ENCODE measurements at regions not wholly inside any gene's neighbourhood (a gene's known extent, or its start where the extent isn't known, plus 50 kb on each side); places are given as distances from the start of the nearest gene placed in this dataset.

- H3K4me1 ChIP-seq: no peaks in the 10 kb centered on the region
- TF ChIP-seq POLR2A (IDR thresholded peaks at IDR 0.05) (no peak), EP300 (IDR thresholded peaks at IDR 0.05; ENCODE audit: low read depth) (no peak), POLR2AphosphoS5 (IDR thresholded peaks at IDR 0.05) (no peak)
- TF ChIP-seq, protein P1, sequence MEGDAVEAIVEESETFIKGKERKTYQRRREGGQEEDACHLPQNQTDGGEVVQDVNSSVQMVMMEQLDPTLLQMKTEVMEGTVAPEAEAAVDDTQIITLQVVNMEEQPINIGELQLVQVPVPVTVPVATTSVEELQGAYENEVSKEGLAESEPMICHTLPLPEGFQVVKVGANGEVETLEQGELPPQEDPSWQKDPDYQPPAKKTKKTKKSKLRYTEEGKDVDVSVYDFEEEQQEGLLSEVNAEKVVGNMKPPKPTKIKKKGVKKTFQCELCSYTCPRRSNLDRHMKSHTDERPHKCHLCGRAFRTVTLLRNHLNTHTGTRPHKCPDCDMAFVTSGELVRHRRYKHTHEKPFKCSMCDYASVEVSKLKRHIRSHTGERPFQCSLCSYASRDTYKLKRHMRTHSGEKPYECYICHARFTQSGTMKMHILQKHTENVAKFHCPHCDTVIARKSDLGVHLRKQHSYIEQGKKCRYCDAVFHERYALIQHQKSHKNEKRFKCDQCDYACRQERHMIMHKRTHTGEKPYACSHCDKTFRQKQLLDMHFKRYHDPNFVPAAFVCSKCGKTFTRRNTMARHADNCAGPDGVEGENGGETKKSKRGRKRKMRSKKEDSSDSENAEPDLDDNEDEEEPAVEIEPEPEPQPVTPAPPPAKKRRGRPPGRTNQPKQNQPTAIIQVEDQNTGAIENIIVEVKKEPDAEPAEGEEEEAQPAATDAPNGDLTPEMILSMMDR (IDR thresholded peaks at IDR 0.05): no peak
- in situ Hi-C loops (cut with MboI; ENCODE audit: low pct_ligation_motif_present in 1 of 4, low pct_unique_long_range_greater_than_20kb in 1 of 4, low sequenced_read_pairs in 3 of 4): no loop called here
- H3K27me3 ChIP-seq: peaks cover 14% of the 10 kb centered on the region
- H3K36me3 ChIP-seq: no peaks in the 10 kb centered on the region
- H3K9me3 ChIP-seq: no peaks in the 10 kb centered on the region
- peak; percentile 2 for DNase-seq
- intact Hi-C loops (cut with DNase I; ENCODE audit: low total_unique reads): no loop called here
- no peak overlapping the region for H3K4me3 ChIP-seq
- WGBS, 2 donors (ENCODE audit: low coverage in 1 of 2): 63 to 84% methylated on average over 5 to 26 of the region's 26 CpGs
- no peak overlapping the region for H3K27ac ChIP-seq
Observed at GRCh38 chr14:104386151-104386841, 193.3 kb upstream of the C14orf180 start.

DNA sequence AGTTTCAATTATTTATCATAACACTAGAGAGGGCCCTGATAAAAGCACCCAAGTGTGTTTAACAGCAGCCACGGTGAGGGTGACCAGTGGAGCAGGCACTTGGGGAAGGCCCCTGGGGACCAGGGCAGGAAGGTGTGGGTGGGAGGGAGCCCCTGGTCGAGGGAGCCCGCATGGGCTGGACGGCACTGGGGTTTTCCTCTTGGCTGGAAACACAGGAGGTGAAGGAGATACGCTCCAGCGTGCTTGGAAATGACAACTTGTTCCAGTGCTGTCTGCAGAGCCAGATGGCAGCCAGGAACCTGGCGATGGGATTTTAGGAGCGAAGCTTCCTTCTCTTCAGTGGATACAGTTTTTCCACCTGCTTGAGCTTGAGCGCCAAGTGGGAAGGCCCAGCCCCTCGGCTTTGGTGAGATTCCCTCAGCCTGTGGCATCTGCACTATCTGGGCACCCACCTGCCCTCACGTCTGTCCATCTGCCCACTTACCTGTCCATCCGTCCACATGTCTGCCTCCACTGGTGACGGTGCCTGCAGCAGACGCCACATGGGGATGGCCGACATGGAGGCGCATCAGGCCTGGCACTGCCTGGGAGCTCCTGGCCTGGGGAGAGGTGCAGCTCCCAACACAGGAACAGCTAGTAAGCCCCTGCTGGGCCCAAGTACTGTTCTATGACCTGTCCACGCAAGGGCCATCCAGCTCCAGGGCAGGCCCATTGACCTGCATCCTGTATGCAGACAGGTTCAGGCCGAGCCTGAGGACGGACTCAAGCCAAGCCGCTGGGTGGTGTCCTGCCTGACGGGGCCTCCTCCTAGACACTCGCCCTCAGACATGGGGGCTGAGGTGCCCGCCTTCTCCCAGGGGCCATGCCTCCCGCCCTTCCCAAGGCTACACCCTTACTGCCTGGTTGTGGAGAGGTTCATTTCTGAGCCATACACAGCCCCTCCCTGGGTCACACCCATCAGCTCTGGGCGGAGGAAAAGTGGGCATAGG, 192.2 kb upstream of the C14orf180 start:
- TF ChIP-seq, protein P1 (IDR thresholded peaks at IDR 0.05): no peak
- TF ChIP-seq EP300 (IDR thresholded peaks at IDR 0.05; ENCODE audit: low read depth) (no peak), POLR2A (IDR thresholded peaks at IDR 0.05) (no peak), POLR2AphosphoS5 (IDR thresholded peaks at IDR 0.05) (no peak)
- Histone ChIP-seq H3K4me3 (no peak overlapping the region), H3K27me3 (peaks cover 14% of the 10 kb centered on the region), H3K27ac (no peak overlapping the region), H3K4me1 (no peaks in the 10 kb centered on the region), H3K9me3 (no peaks in the 10 kb centered on the region), H3K36me3 (no peaks in the 10 kb centered on the region)
- in situ Hi-C loops (cut with MboI; ENCODE audit: low pct_ligation_motif_present in 1 of 4, low pct_unique_long_range_greater_than_20kb in 1 of 4, low sequenced_read_pairs in 3 of 4) (no loop called here), intact Hi-C loops (cut with DNase I; ENCODE audit: low total_unique reads) (no loop called here)
- DNase-seq: peak; percentile 4
- WGBS, 2 donors (ENCODE audit: low coverage in 1 of 2): 86% methylated on average over 25 of the region's 25 CpGs; no CpG with 5 or more reads in 1 of the 2 donors

DNA sequence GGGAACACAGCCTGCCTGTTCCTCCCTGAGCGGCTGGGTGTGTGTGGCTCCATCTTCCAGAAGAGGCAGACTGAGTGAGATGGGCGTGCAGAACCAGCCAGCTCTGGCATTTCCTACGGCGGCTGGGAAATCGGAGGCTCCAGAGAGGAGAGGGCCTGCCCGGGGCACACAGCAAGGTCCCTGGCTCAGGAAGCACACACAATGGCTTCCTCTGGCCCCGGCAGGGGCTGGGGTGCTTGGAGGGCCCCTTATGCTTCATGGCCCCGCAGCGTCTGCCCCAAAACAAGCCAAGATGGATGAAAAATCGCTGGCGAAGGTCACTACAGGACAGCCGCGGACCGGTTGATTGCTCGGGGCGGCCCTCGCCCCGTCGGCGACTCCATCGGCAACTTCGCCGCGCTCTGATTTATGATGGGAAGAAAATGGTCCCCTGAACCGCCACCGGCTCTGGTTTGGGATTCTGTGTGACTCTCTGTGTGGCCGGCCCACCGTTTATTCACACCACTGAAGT, 191.5 kb upstream of the C14orf180 start:
- no peak overlapping the region for H3K27ac ChIP-seq
- no peak for TF ChIP-seq POLR2AphosphoS5 (IDR thresholded peaks at IDR 0.05)
- TF ChIP-seq, protein P1 (IDR thresholded peaks at IDR 0.05): no peak
- TF ChIP-seq POLR2A (IDR thresholded peaks at IDR 0.05): no peak
- TF ChIP-seq EP300 (IDR thresholded peaks at IDR 0.05; ENCODE audit: low read depth): no peak
- no peaks in the 10 kb centered on the region for H3K4me1 ChIP-seq
- no peaks in the 10 kb centered on the region for H3K36me3 ChIP-seq
- H3K9me3 ChIP-seq: no peaks in the 10 kb centered on the region
- peaks cover 12% of the 10 kb centered on the region for H3K27me3 ChIP-seq
- 80 to 91% methylated on average over 3 to 28 of the region's 28 CpGs for WGBS, 2 donors (ENCODE audit: low coverage in 1 of 2)
- in situ Hi-C loops (cut with MboI; ENCODE audit: low pct_ligation_motif_present in 1 of 4, low pct_unique_long_range_greater_than_20kb in 1 of 4, low sequenced_read_pairs in 3 of 4): no loop called here
- intact Hi-C loops (cut with DNase I; ENCODE audit: low total_unique reads): no loop called here
- H3K4me3 ChIP-seq: no peak overlapping the region
- DNase-seq: no peak
